ENCODE measurements at regions not wholly inside any gene's neighbourhood (a gene's known extent, or its start where the extent isn't known, plus 50 kb on each side); places are given as distances from the start of the nearest gene placed in this dataset.

- no peak for FAIRE-seq
- DNase-seq (ENCODE audit: insufficient read length): no peak
- TF ChIP-seq POLR2AphosphoS5 (IDR thresholded peaks at IDR 0.05; ENCODE audit: low read depth, low read length) (no peak), POLR2A (IDR thresholded peaks at IDR 0.05; ENCODE audit: low read depth, low read length) (no peak), TAF1 (IDR thresholded peaks at IDR 0.05; ENCODE audit: borderline replicate concordance, low read depth, low read length) (no peak)
Observed at GRCh38 chr2:181152701-181153100, 172.3 kb downstream of the UBE2E3 start.

- no peak for DNase-seq (ENCODE audit: insufficient read length)
- FAIRE-seq: no peak
- TF ChIP-seq POLR2A (IDR thresholded peaks at IDR 0.05; ENCODE audit: low read depth, low read length) (no peak), TAF1 (IDR thresholded peaks at IDR 0.05; ENCODE audit: borderline replicate concordance, low read depth, low read length) (no peak), POLR2AphosphoS5 (IDR thresholded peaks at IDR 0.05; ENCODE audit: low read depth, low read length) (no peak)
Observed at GRCh38 chr2:181153886-181154285, 173.5 kb downstream of the UBE2E3 start.

GRCh38 chr2:181157326-181157725 is 176.9 kb downstream of the UBE2E3 start:
- TF ChIP-seq POLR2A (IDR thresholded peaks at IDR 0.05; ENCODE audit: low read depth, low read length): no peak
- TF ChIP-seq POLR2AphosphoS5 (IDR thresholded peaks at IDR 0.05; ENCODE audit: low read depth, low read length): no peak
- no peak for TF ChIP-seq TAF1 (IDR thresholded peaks at IDR 0.05; ENCODE audit: borderline replicate concordance, low read depth, low read length)
- no peak for DNase-seq (ENCODE audit: insufficient read length)
- no peak for FAIRE-seq

GRCh38 chr2:181158427-181158826 is 178.0 kb downstream of the UBE2E3 start:
- DNase-seq (ENCODE audit: insufficient read length): no peak
- no peak for TF ChIP-seq TAF1 (IDR thresholded peaks at IDR 0.05; ENCODE audit: borderline replicate concordance, low read depth, low read length)
- TF ChIP-seq POLR2AphosphoS5 (IDR thresholded peaks at IDR 0.05; ENCODE audit: low read depth, low read length): no peak
- no peak for TF ChIP-seq POLR2A (IDR thresholded peaks at IDR 0.05; ENCODE audit: low read depth, low read length)
- FAIRE-seq: no peak

GRCh38 chr2:181161615-181162014 is 181.2 kb downstream of the UBE2E3 start:
- DNase-seq (ENCODE audit: insufficient read length) (no peak), FAIRE-seq (peak; percentile 42)
- TF ChIP-seq POLR2AphosphoS5 (IDR thresholded peaks at IDR 0.05; ENCODE audit: low read depth, low read length) (no peak), TAF1 (IDR thresholded peaks at IDR 0.05; ENCODE audit: borderline replicate concordance, low read depth, low read length) (no peak), POLR2A (IDR thresholded peaks at IDR 0.05; ENCODE audit: low read depth, low read length) (no peak)

- FAIRE-seq (no peak), DNase-seq (ENCODE audit: insufficient read length) (no peak)
- TF ChIP-seq POLR2A (IDR thresholded peaks at IDR 0.05; ENCODE audit: low read depth, low read length): no peak
- no peak for TF ChIP-seq POLR2AphosphoS5 (IDR thresholded peaks at IDR 0.05; ENCODE audit: low read depth, low read length)
- TF ChIP-seq TAF1 (IDR thresholded peaks at IDR 0.05; ENCODE audit: borderline replicate concordance, low read depth, low read length): no peak
Observed at GRCh38 chr2:181163139-181163538, 182.7 kb downstream of the UBE2E3 start.

- DNase-seq (ENCODE audit: insufficient read length) (no peak), FAIRE-seq (no peak)
- no peak for TF ChIP-seq POLR2A (IDR thresholded peaks at IDR 0.05; ENCODE audit: low read depth, low read length)
- TF ChIP-seq POLR2AphosphoS5 (IDR thresholded peaks at IDR 0.05; ENCODE audit: low read depth, low read length): no peak
- no peak for TF ChIP-seq TAF1 (IDR thresholded peaks at IDR 0.05; ENCODE audit: borderline replicate concordance, low read depth, low read length)
Observed at GRCh38 chr2:181163691-181164090, 183.3 kb downstream of the UBE2E3 start.

GRCh38 chr2:181164699-181165098 is 184.3 kb downstream of the UBE2E3 start:
- FAIRE-seq (peak; percentile 68), DNase-seq (ENCODE audit: insufficient read length) (no peak)
- TF ChIP-seq POLR2AphosphoS5 (IDR thresholded peaks at IDR 0.05; ENCODE audit: low read depth, low read length) (no peak), TAF1 (IDR thresholded peaks at IDR 0.05; ENCODE audit: borderline replicate concordance, low read depth, low read length) (no peak)

- FAIRE-seq: peak; percentile 95
- TF ChIP-seq POLR2AphosphoS5 (IDR thresholded peaks at IDR 0.05; ENCODE audit: low read depth, low read length) (no peak), TAF1 (IDR thresholded peaks at IDR 0.05; ENCODE audit: borderline replicate concordance, low read depth, low read length) (no peak), POLR2A (IDR thresholded peaks at IDR 0.05; ENCODE audit: low read depth, low read length) (no peak)
- DNase-seq (ENCODE audit: insufficient read length): no peak
Observed at GRCh38 chr2:181165199-181165868, 184.9 kb downstream of the UBE2E3 start.

GRCh38 chr2:181169503-181169902 is 189.1 kb downstream of the UBE2E3 start:
- TF ChIP-seq POLR2A (IDR thresholded peaks at IDR 0.05; ENCODE audit: low read depth, low read length) (no peak), TAF1 (IDR thresholded peaks at IDR 0.05; ENCODE audit: borderline replicate concordance, low read depth, low read length) (no peak), POLR2AphosphoS5 (IDR thresholded peaks at IDR 0.05; ENCODE audit: low read depth, low read length) (no peak)
- FAIRE-seq: peak; percentile 38
- no peak for DNase-seq (ENCODE audit: insufficient read length)

GRCh38 chr2:181170256-181170655 is 189.9 kb downstream of the UBE2E3 start:
- no peak for TF ChIP-seq POLR2A (IDR thresholded peaks at IDR 0.05; ENCODE audit: low read depth, low read length)
- TF ChIP-seq POLR2AphosphoS5 (IDR thresholded peaks at IDR 0.05; ENCODE audit: low read depth, low read length): no peak
- TF ChIP-seq TAF1 (IDR thresholded peaks at IDR 0.05; ENCODE audit: borderline replicate concordance, low read depth, low read length): no peak
- DNase-seq (ENCODE audit: insufficient read length): no peak
- FAIRE-seq: no peak

GRCh38 chr2:181172676-181173075 is 192.3 kb downstream of the UBE2E3 start:
- FAIRE-seq (no peak), DNase-seq (ENCODE audit: insufficient read length) (no peak)
- no peak for TF ChIP-seq POLR2AphosphoS5 (IDR thresholded peaks at IDR 0.05; ENCODE audit: low read depth, low read length)
- TF ChIP-seq POLR2A (IDR thresholded peaks at IDR 0.05; ENCODE audit: low read depth, low read length): no peak
- TF ChIP-seq TAF1 (IDR thresholded peaks at IDR 0.05; ENCODE audit: borderline replicate concordance, low read depth, low read length): no peak

Measured in GM12892 (cell line).